H1 (cell line): ENCODE measurements at regions not wholly inside any gene's neighbourhood (a gene's known extent, or its start where the extent isn't known, plus 50 kb on each side); places are given as distances from the start of the nearest gene placed in this dataset.

Experiments used
- BACH1 ChIP-seq: IDR thresholded peaks from 2 replicates; pipeline ENCODE4 v1.6.1; 2012; ENCODE audit warnings: low read length, improper control_type of control experiment
- BCL11A ChIP-seq, 2 experiments: IDR thresholded peaks; one replicate each; pipeline ENCODE4 v1.6.1; 2011; ENCODE audit warnings: low read depth in 2 of 2, low read length in 2 of 2, mild to moderate bottlenecking in 2 of 2
- EZH2 ChIP-seq: fragments of 200-600 bp; sonication (generic); IDR thresholded peaks from 2 replicates; pipeline ENCODE4 v1.7.1; 2012; ENCODE audit warnings: low read depth, mild to moderate bottlenecking, moderate library complexity, low read length, inconsistent platforms; ENCODE audit not compliant: severe bottlenecking
- KDM4A ChIP-seq: IDR thresholded peaks from one replicate; pipeline ENCODE4 v1.7.1; 2012; ENCODE audit warnings: low read depth, mild to moderate bottlenecking, moderate library complexity, low read length, inconsistent platforms; ENCODE audit not compliant: severe bottlenecking
- MAFK ChIP-seq: IDR thresholded peaks from 2 replicates; pipeline ENCODE4 v1.6.1; 2012; ENCODE audit warnings: low read depth, mild to moderate bottlenecking, improper control_type of control experiment, low read length
- POLR2A ChIP-seq, 2 experiments: IDR thresholded peaks; 1 replicate in 1 of 2; 2 replicates in 1 of 2; pipeline ENCODE4 v1.6.1; 2011; ENCODE audit warnings: low read depth in 2 of 2, low read length in 2 of 2, mild to moderate bottlenecking in 2 of 2; ENCODE audit errors: control extremely low read depth in 1 of 2
- TAF1 ChIP-seq: IDR thresholded peaks from 2 replicates; pipeline ENCODE4 v1.6.1; 2011; ENCODE audit warnings: mild to moderate bottlenecking, low read depth, low read length
- USF2 ChIP-seq: IDR thresholded peaks from 2 replicates; pipeline ENCODE4 v1.6.1; 2011; ENCODE audit warnings: low read length, improper control_type of control experiment
- YY1 ChIP-seq: IDR thresholded peaks from 2 replicates; pipeline ENCODE4 v1.6.1; 2011; ENCODE audit warnings: low read depth, mild to moderate bottlenecking, low read length
- TF ChIP-seq, protein P1 (sequence below), 3 experiments: IDR thresholded peaks; 1 replicate in 2 of 3; 2 replicates in 1 of 3; pipeline versions ENCODE4 v1.5.1 to v1.6.1; 2011; ENCODE audit warnings: low read length in 3 of 3, mild to moderate bottlenecking in 3 of 3, inconsistent platforms in 2 of 3, low read depth in 1 of 3, moderate library complexity in 1 of 3; ENCODE audit not compliant: insufficient read depth in 1 of 3; ENCODE audit errors: control extremely low read depth in 1 of 3
- TF ChIP-seq, protein P2 (sequence below): IDR thresholded peaks from 2 replicates; pipeline ENCODE4 v1.6.1; 2011; ENCODE audit warnings: low read depth, mild to moderate bottlenecking, low read length; ENCODE audit not compliant: insufficient read depth
- TF ChIP-seq, protein P3 (sequence below): fragments of 300-600 bp; sonication (generic); IDR thresholded peaks from 2 replicates; pipeline ENCODE4 v1.7.1; 2012; ENCODE audit warnings: low read length, moderate library complexity, mild to moderate bottlenecking, inconsistent platforms; ENCODE audit not compliant: insufficient replicate concordance

GRCh38 chr20:57061051-57061900 is 205.2 kb downstream of the BMP7 start:
- TF ChIP-seq, protein P1, sequence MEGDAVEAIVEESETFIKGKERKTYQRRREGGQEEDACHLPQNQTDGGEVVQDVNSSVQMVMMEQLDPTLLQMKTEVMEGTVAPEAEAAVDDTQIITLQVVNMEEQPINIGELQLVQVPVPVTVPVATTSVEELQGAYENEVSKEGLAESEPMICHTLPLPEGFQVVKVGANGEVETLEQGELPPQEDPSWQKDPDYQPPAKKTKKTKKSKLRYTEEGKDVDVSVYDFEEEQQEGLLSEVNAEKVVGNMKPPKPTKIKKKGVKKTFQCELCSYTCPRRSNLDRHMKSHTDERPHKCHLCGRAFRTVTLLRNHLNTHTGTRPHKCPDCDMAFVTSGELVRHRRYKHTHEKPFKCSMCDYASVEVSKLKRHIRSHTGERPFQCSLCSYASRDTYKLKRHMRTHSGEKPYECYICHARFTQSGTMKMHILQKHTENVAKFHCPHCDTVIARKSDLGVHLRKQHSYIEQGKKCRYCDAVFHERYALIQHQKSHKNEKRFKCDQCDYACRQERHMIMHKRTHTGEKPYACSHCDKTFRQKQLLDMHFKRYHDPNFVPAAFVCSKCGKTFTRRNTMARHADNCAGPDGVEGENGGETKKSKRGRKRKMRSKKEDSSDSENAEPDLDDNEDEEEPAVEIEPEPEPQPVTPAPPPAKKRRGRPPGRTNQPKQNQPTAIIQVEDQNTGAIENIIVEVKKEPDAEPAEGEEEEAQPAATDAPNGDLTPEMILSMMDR (IDR thresholded peaks at IDR 0.05; ENCODE audit: control extremely low read depth in 1 of 3, insufficient read depth in 1 of 3, low read depth in 1 of 3, low read length in 3 of 3), result peak; percentile 65 to 81 (median 66)
- TF ChIP-seq USF2 (no peak), POLR2A (IDR thresholded peaks at IDR 0.05; ENCODE audit: control extremely low read depth in 1 of 2, low read depth in 2 of 2, low read length in 2 of 2) (no peak), YY1 (no peak), EZH2 (no peak), TAF1 (no peak), BCL11A (IDR thresholded peaks at IDR 0.05; ENCODE audit: low read depth in 2 of 2, low read length in 2 of 2) (no peak), MAFK (no peak), BACH1 (no peak), KDM4A (no peak)
- TF ChIP-seq, protein P2, sequence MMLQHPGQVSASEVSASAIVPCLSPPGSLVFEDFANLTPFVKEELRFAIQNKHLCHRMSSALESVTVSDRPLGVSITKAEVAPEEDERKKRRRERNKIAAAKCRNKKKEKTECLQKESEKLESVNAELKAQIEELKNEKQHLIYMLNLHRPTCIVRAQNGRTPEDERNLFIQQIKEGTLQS, result no peak
- TF ChIP-seq, protein P3, sequence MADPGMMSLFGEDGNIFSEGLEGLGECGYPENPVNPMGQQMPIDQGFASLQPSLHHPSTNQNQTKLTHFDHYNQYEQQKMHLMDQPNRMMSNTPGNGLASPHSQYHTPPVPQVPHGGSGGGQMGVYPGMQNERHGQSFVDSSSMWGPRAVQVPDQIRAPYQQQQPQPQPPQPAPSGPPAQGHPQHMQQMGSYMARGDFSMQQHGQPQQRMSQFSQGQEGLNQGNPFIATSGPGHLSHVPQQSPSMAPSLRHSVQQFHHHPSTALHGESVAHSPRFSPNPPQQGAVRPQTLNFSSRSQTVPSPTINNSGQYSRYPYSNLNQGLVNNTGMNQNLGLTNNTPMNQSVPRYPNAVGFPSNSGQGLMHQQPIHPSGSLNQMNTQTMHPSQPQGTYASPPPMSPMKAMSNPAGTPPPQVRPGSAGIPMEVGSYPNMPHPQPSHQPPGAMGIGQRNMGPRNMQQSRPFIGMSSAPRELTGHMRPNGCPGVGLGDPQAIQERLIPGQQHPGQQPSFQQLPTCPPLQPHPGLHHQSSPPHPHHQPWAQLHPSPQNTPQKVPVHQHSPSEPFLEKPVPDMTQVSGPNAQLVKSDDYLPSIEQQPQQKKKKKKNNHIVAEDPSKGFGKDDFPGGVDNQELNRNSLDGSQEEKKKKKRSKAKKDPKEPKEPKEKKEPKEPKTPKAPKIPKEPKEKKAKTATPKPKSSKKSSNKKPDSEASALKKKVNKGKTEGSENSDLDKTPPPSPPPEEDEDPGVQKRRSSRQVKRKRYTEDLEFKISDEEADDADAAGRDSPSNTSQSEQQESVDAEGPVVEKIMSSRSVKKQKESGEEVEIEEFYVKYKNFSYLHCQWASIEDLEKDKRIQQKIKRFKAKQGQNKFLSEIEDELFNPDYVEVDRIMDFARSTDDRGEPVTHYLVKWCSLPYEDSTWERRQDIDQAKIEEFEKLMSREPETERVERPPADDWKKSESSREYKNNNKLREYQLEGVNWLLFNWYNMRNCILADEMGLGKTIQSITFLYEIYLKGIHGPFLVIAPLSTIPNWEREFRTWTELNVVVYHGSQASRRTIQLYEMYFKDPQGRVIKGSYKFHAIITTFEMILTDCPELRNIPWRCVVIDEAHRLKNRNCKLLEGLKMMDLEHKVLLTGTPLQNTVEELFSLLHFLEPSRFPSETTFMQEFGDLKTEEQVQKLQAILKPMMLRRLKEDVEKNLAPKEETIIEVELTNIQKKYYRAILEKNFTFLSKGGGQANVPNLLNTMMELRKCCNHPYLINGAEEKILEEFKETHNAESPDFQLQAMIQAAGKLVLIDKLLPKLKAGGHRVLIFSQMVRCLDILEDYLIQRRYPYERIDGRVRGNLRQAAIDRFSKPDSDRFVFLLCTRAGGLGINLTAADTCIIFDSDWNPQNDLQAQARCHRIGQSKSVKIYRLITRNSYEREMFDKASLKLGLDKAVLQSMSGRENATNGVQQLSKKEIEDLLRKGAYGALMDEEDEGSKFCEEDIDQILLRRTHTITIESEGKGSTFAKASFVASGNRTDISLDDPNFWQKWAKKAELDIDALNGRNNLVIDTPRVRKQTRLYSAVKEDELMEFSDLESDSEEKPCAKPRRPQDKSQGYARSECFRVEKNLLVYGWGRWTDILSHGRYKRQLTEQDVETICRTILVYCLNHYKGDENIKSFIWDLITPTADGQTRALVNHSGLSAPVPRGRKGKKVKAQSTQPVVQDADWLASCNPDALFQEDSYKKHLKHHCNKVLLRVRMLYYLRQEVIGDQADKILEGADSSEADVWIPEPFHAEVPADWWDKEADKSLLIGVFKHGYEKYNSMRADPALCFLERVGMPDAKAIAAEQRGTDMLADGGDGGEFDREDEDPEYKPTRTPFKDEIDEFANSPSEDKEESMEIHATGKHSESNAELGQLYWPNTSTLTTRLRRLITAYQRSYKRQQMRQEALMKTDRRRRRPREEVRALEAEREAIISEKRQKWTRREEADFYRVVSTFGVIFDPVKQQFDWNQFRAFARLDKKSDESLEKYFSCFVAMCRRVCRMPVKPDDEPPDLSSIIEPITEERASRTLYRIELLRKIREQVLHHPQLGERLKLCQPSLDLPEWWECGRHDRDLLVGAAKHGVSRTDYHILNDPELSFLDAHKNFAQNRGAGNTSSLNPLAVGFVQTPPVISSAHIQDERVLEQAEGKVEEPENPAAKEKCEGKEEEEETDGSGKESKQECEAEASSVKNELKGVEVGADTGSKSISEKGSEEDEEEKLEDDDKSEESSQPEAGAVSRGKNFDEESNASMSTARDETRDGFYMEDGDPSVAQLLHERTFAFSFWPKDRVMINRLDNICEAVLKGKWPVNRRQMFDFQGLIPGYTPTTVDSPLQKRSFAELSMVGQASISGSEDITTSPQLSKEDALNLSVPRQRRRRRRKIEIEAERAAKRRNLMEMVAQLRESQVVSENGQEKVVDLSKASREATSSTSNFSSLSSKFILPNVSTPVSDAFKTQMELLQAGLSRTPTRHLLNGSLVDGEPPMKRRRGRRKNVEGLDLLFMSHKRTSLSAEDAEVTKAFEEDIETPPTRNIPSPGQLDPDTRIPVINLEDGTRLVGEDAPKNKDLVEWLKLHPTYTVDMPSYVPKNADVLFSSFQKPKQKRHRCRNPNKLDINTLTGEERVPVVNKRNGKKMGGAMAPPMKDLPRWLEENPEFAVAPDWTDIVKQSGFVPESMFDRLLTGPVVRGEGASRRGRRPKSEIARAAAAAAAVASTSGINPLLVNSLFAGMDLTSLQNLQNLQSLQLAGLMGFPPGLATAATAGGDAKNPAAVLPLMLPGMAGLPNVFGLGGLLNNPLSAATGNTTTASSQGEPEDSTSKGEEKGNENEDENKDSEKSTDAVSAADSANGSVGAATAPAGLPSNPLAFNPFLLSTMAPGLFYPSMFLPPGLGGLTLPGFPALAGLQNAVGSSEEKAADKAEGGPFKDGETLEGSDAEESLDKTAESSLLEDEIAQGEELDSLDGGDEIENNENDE, result no peak
